ENCODE measurements at regions not wholly inside any gene's neighbourhood (a gene's known extent, or its start where the extent isn't known, plus 50 kb on each side); places are given as distances from the start of the nearest gene placed in this dataset.

- H3K4me3 ChIP-seq (ENCODE audit: low read depth, poor library complexity, severe bottlenecking) = no peak overlapping the region
- intact Hi-C loops (cut with DNase I; ENCODE audit: low total_unique reads) = no loop called here
- no peak for TF ChIP-seq POLR2A (IDR thresholded peaks at IDR 0.05)
- TF ChIP-seq CTCF (IDR thresholded peaks at IDR 0.05) = no peak
- 77 to 80% methylated on average over 2 of the region's 2 CpGs for WGBS, 2 donors
- DNase-seq (ENCODE audit: low spot score in 2 of 2) = no peak
Measured at GRCh38 chr9:81351166-81351565, 338.2 kb downstream of the TLE1 start.

GRCh38 chr9:81344366-81344765 is 345.0 kb downstream of the TLE1 start:
- intact Hi-C loops (cut with DNase I; ENCODE audit: low total_unique reads) = loop anchor here (1.0 kb wide), 1 partner anchor 26 kb away; no protein-coding TSS in a partner anchor
- TF ChIP-seq CTCF (IDR thresholded peaks at IDR 0.05) (no peak), POLR2A (IDR thresholded peaks at IDR 0.05) (no peak)
- DNase-seq (ENCODE audit: low spot score in 2 of 2) = no peak
- 87 to 95% methylated on average over 3 of the region's 3 CpGs for WGBS, 2 donors
- H3K4me3 ChIP-seq (ENCODE audit: low read depth, poor library complexity, severe bottlenecking) = no peak overlapping the region

- DNase-seq (ENCODE audit: low spot score in 2 of 2) = no peak
- no peak for TF ChIP-seq CTCF (IDR thresholded peaks at IDR 0.05)
- no peak for TF ChIP-seq POLR2A (IDR thresholded peaks at IDR 0.05)
- intact Hi-C loops (cut with DNase I; ENCODE audit: low total_unique reads) = no loop called here
- no peak overlapping the region for H3K4me3 ChIP-seq (ENCODE audit: low read depth, poor library complexity, severe bottlenecking)
- WGBS, 2 donors = 76% methylated on average over 3 of the region's 3 CpGs
Measured at GRCh38 chr9:81335879-81336421, 353.4 kb downstream of the TLE1 start.

- intact Hi-C loops (cut with DNase I; ENCODE audit: low total_unique reads) = no loop called here
- 75% methylated on average over 3 of the region's 3 CpGs for whole genome bisulfite sequencing, 2 donors
- DNase-seq (ENCODE audit: low spot score in 2 of 2) = no peak
- no peak for TF ChIP-seq CTCF (IDR thresholded peaks at IDR 0.05)
- no peak for TF ChIP-seq POLR2A (IDR thresholded peaks at IDR 0.05)
- no peak overlapping the region for H3K4me3 ChIP-seq (ENCODE audit: low read depth, poor library complexity, severe bottlenecking)
Measured at GRCh38 chr9:81321551-81321950, 367.8 kb downstream of the TLE1 start.

GRCh38 chr9:81320909-81321482 is 368.4 kb downstream of the TLE1 start:
- whole genome bisulfite sequencing, 2 donors = 62 to 66% methylated on average over 4 of the region's 4 CpGs
- H3K4me3 ChIP-seq (ENCODE audit: low read depth, poor library complexity, severe bottlenecking) = no peak overlapping the region
- no peak for TF ChIP-seq POLR2A (IDR thresholded peaks at IDR 0.05)
- TF ChIP-seq CTCF (IDR thresholded peaks at IDR 0.05) = no peak
- intact Hi-C loops (cut with DNase I; ENCODE audit: low total_unique reads) = no loop called here
- DNase-seq (ENCODE audit: low spot score in 2 of 2) = no peak

GRCh38 chr9:81318571-81318970 is 370.8 kb downstream of the TLE1 start:
- DNase-seq (ENCODE audit: low spot score in 2 of 2) = no peak
- intact Hi-C loops (cut with DNase I; ENCODE audit: low total_unique reads) = no loop called here
- no peak overlapping the region for H3K4me3 ChIP-seq (ENCODE audit: low read depth, poor library complexity, severe bottlenecking)
- TF ChIP-seq CTCF (IDR thresholded peaks at IDR 0.05) (no peak), POLR2A (IDR thresholded peaks at IDR 0.05) (no peak)
- WGBS, 2 donors = 79 to 84% methylated on average over 3 of the region's 3 CpGs
